GM21737 (cell line): ENCODE measurements at regions not wholly inside any gene's neighbourhood (a gene's known extent, or its start where the extent isn't known, plus 50 kb on each side); places are given as distances from the start of the nearest gene placed in this dataset.

Experiments used
- ATAC-seq: cut with Tn5 transposase; IDR thresholded peaks from one replicate; pipeline ENCODE4 v1.9.1; 2021; ENCODE audit warnings: mild to moderate bottlenecking, moderate library complexity; ENCODE audit not compliant: unreplicated experiment

DNA sequence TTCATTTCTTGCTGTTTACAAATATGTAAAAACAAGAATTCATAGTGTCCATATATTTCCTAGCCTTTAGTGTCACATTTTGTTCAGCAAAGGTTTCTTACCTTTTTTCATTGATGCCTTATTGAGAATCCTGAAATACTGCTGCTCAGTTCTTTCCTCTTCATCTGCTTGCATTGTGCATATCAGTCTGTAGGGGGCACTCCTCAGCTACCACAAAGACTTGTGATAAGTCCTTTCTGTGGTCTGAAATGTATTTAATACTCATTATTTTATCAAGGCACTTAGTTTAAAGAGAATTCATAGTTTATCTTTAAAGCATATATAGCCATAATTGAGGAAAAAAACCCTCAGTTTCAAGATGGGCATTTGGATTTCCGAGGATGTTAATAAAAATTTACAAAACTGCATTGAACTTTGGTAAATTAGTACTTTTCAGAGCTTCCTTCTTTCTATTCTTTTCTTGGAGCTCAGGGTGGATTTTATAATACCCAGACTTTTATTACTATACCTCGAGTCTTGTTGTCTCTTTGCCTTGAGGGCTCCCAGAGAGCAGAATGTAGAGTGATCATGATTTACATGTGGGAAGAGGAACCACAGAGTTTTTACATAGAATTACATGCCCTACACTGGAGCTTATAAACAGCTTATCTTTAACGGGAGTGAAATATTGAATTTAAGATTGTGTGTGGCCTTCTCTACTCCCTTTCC, 570.1 kb downstream of the PLCL1 start:
- no peak for ATAC-seq

DNA sequence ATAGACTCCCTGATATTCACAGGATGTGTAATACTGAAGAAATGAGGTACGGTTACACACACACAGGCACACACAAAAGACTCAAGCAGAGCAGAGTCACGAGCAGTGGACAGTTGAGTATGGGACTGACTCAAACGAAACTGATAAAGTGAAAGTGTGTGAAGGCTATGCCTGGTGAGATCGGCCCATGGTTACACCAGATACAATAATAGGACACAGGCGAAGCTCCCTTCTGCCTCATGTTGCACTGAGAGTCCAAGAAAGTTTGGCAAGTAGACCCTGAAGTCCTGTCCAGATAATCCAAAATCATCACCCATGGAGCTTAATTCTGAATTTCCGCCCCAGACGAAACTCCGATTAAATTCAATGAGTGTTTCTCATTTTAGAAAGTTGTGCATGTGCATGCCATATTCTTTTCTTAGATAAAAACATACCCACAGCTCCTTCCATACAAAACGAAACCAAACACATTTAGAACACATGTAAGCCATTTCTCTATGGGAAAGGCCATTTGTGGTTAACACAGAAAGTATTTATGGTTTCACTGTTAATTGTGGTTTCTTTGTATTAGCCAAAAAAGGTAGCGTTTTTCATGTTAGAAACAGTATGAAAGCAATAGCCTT, 567.6 kb downstream of the PLCL1 start:
- peak; percentile 93 for ATAC-seq

DNA sequence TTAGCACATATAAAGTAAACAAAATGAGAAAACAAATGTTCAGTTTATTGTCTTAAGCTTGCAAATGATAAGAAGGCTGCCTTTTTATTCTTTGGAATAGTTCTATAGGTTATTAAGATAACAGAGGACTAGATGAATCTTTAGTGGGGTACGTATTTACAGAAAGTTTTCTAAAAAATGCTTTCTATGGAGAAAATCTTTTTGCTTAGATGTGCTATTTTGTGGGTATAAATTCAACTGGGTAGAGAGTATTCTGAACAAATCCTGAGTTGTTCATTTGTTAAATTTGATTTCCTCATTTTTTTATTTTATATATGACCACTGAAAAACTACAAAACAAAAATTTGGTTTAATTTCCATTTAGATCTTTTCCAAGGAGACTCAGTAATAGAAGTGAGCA, 566.9 kb downstream of the PLCL1 start:
- no peak for ATAC-seq

DNA sequence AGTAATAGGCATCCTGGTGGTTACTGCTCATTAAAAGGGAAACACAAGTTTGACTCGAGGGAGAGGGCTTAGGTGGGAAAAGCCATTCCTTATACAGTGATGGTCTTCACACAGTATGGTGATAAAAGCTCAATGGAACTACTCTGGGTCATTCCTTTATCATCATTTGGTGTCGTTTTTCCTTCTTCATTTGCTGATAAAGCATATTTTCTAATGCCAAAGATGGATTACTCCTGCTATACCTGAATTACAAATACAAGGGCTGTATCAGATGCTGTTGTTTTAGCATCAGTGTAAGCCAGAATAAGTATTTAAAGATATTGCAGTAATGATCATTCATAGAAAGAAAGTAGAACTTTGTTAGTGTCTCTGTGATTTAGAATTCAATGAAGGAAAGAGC, 563.7 kb downstream of the PLCL1 start:
- no peak for ATAC-seq

DNA sequence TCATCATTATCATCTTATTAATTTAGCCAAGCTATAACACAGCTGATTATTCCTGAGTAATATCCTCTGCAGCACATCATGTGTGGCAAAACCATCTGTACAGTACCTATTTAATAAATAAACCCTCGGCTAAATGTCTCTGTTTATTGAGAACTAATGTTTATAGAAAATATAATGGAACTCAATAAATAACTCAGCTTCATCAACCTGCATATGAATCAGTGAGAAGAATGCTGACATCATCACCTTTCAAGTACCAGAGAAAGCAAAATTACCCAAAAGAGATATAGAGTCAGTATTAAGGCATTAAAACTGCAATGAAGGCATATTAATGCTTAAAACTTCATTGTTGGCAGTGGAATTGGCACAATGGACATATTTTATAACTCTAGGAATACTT, 558.3 kb downstream of the PLCL1 start:
- ATAC-seq = no peak

DNA sequence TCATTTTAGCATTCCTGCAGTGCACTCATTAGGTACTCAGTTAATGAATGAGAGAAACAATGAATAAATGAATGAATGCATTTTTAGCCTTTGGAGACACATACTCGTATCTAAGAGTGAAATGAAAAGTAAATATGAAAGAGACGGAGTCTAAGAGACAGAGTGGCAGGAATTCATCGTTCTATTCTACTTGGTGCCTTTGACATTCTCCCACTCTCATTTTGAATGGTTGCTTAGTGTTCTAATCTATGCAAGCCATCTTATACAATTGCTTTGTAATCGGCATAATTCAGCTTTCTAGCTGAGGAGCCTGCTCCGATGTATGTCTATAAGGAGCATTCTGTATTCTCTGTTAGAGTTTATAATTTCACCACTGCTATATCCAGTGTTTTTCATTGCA, 554.9 kb downstream of the PLCL1 start:
- ATAC-seq = no peak

DNA sequence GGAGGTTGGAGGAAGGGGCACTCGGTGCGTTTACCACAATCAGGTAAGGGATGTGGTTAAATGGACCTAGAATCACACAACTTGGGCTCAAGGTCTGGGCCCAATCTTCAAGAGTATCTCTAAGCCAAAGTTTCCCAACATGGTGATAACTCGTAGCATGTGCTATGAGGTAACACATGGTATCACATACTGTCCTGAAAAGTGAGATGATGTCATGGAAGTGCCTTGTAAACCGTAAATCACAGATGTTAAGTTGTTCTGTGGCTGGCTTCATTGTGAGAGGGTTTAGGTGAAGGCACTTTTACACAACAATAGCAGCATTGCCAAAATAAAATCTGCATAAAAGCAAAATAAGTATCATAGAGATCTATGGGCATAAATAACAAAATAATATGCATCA, 551.8 kb downstream of the PLCL1 start:
- no peak for ATAC-seq

DNA sequence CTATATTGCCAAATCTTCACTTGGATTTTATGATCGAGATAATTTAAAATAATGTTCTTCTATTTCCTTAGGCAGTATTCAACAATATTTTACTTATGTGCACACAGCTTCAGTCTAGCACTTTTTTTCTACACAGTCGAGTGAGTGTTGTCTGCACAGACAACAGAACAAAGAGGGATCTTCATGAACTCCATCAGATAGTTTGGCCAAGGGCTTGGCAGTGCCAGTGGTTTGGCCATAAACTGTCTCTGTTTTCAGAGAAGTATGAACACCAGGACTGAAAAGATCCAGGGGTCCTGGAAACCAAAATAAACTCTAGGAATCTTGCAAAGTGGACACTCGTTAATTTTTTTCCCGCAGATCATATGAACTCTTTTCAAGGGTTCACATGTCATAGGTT, 547.3 kb downstream of the PLCL1 start:
- ATAC-seq = no peak

DNA sequence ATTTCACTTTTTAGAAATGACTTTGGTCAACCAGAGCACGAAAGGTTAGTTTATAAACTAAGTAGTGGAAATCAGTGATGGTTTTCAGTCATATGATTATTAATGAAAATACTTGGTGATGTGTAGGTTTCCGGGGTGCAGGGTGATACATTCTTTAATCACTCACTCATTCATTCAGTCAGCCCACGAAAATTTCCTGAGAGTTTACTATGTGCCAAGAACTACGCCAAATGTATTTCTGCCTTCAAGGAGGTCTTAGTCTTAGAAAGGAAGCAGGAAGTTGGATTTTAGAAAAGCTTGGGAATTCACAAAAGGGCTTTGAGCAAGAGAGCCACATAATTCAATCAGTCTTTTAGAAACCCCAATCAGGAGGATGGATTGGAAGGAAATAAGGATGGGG, 543.6 kb downstream of the PLCL1 start:
- ATAC-seq = no peak

DNA sequence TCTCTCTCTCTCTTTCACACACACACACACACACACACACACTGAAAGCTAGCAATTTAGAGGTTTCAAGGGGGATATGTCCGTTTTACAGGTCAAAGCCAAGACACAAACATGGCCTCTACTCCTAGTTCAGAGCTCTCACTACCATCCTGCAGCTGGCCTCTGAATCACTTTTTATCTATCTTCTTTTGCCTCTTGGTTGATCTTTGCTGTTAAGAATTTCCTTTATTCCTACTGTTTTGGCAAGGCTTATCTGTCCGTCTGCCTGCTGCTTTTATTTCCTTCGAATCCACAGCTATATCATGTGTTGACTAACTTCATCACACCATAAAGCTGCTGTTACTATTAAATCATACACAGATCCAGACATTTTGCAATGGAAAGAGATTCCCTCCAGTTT, 543.0 kb downstream of the PLCL1 start:
- no peak for ATAC-seq

DNA sequence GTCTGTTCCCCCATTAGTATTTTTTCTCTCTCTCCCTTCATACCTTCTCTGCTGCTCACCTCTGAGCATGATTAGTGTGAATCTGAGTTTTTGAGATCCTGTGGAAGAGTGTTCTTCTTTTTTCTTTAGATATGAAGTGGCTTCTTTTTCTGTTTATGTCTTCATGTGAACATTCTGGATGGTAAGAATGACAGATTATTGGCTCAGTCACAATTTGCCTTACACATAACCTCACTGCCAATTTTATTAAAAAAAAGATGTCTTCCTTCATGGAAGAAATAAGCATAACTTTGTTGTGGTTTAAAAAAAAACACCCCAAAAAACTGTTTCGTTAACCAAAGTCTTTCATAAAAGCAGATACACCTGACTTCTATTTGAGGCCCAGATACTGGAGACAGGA, 539.1 kb downstream of the PLCL1 start:
- ATAC-seq = no peak

DNA sequence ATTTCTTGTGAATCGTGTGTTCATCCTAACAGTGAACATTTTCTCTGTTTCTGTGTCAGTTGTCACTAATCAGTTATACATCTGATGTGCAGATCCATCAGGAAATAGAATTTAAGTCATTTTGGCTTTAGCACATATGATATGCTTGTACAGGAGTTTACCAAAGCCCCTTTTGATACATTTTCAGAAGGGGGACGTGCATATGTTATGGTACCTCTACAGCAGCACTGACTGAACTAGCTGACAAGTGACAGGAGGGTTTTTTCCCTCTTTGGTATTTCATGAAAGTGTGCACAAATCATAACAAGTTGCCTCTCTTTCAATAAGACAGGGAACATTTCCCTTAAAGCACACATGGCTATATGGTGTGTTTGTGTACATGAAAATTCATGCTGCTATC, 536.5 kb downstream of the PLCL1 start:
- no peak for ATAC-seq

DNA sequence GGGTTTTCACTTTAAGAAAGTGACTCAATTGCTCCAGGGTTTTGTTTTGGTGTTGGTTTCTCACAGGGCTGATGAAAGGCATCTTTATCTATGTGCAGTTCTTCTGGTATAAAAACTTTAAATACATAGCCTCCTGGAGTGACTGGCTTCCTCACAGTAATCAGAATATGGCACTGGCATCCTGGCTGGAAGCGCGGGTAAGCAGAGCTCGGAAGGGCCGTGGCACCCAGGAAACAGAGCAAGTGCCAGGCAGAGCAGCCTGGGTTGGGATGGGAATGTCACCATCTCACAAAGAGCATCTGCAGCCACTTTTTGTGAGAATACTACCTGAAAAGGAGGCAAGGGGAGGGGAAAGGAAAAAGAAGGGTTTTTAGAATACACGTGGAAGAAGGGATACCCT, 534.7 kb downstream of the PLCL1 start:
- no peak for ATAC-seq

DNA sequence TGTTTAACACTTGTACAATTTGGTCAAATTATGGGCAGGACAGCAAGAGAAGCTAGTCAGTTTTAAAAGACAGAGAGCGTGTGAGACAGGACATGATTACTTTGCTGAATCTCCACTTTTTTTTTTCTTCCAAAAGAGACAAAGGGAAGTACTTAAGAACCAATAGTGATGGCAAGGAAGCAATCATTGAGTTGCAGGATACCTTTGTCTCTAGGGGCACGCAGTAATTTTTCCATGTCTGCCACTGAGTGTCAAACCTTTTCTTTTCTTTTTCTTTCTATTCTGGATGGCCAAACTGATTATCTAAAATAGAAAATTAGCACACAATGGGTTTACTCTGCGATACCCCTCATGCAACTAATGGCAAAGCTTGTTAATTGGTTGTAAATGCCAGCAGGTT, 533.0 kb downstream of the PLCL1 start:
- ATAC-seq = no peak

DNA sequence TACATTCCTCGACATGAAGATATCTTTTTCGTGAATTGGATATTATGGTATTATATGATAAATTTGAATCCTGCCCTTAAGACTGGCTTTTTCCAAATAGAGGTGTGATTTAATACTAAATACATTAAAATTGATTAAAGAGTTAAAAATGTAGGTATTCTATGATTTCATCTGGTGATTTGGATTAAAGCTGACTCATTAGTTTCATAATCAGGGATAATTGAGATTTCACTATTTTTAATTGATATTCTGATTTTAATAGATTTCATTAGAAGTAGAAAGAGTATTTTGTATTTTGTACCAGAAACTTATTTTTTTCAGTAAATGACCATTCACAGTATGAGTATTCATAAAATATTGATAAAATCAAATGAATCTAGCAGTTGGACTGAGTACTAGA, 524.1 kb downstream of the PLCL1 start:
- ATAC-seq = no peak

DNA sequence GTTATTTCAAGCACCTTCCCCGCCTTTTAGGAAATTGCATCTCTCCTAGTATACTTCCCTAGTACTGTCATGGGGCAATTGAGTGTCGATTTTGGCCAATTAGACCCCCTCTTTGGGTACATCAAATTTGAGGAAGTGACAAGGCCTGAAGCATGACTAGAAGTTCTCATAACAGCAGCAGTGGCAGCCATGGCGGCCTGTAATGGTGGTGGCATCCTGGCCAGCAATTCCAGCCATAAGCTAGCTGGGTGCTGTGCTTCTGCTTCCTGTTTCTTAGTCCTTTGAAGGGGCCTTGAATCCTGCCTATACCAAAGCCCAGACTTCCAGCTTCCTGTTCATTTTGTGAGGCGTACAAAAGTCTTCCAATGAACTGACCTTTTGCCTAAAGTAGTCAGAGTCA, 523.1 kb downstream of the PLCL1 start:
- no peak for ATAC-seq

DNA sequence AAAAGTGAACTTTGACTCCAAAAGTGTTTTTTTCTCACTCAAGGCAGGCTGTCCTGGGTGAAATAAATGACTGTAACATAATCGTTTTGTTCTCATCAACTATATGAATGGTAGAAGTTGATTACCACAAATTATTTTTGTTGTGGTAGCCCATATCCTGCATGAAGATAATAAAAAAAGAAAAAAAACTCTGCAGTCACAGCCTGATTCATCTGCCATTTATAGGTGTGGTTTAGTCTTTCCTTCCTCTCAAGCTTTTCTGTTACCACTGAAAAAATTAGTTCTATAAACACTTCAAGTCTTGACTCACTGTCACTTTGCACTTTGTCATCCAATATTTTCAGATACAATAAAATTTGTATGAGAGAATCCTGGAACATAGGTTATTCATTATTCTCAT, 522.0 kb downstream of the PLCL1 start:
- ATAC-seq = no peak

DNA sequence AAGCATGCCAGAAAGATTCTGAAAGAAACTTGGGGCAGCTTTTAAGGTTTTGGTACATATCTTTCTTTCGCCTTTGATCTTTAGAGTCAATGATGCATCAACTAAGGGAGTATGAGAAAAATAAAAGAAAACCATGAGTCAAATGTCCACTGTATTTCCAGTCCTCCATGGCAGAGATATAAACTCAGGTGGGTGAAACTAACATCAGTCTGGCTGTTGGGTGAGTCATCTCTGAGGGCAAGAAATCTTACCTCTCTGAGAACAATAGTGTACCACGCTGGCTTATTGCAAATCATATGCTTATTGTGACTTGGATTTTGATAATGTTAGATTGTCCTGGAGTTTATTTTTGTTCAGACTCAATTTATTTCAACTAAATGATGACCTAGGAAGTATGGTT, 521.0 kb downstream of the PLCL1 start:
- no peak for ATAC-seq

DNA sequence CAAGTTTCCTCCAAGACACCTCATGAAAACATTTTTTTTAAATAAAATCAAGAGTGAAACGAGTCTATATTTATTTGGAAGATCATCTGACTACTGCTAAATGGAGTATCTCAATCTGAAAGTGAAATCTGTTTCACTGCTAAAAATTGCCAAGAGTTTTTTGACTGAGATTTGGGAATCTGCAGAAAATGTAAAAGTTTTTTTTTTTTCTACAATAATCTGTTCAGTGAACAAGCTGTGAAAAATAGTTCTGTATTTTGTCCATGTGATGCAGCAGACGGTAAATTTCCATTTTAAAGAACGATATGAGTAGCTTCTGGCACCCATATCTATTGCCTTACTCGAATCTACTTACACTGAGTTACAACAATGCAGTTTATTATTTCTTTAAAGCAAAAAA, 519.7 kb downstream of the PLCL1 start:
- ATAC-seq = no peak

DNA sequence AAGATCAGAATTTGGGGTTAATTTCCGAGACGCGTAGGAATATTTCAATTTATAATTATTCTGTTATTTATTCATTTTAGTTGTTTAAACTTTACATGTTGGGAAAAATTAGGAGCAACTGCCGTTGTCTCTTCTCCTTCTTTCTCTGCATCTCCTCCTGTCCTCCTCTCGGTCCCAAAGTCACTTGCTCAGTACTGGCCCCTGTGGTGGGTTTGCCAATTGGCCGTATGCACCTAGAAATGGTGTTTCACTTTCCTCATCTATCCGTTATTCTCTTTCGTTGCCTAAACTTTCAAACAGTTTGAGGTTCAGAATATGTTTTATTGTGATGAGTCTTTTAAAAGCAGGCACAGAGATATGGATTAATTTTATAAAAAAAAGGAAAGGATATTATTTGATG, 517.9 kb downstream of the PLCL1 start:
- ATAC-seq = no peak

DNA sequence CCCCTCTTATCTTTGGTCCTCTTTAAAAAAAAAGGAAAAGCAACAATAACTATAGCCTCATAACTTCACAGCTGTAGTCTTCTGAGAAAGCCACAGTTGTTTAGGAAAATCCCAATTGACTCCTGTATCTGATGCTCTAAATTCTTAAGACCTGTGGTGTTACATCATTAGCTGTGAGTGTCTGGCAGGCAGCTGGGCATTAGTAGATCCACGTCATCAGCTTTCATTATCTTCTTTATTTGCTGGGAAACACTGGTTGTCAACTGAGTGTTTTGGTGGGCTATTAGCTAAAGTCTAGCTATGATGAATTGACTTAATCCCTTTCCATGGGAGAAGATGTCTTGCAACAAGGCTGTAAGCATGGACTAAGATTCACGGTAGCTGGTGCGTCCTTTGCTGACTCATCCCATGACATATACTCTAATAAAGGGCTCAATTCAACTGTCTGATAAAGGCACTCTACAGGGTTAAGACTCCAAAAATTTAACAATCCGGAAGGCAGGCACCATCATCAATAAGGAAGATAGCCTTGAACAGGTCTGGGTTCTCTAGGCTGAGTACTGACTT, 517.2 kb downstream of the PLCL1 start:
- ATAC-seq = no peak

DNA sequence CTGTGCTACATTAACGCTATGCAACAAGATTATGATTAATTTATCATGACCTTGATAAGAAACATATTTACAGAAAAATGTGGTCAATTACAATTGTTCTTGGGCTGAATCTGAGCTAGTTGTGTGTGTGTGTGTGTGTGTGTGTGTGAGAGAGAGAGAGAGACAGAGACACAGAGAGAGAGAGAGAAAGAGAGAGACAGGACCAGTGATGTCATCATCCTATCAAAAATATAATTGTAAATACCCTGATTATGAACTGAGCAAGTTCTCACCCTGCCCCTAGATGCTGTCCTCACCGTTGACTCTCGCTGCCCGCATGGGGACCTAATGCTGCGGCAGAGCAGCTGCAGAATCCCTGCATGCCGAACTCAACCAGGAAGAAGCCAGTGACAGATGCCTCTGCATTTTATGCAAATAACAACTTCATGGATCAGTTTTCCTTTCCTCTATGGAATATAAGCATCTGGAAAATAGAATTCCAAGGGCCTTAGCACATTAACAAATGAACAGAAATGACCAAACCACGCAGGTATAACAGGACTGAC, 512.5 kb downstream of the PLCL1 start:
- no peak for ATAC-seq
